ENCODE measurements at regions not wholly inside any gene's neighbourhood (a gene's known extent, or its start where the extent isn't known, plus 50 kb on each side); places are given as distances from the start of the nearest gene placed in this dataset.

DNA sequence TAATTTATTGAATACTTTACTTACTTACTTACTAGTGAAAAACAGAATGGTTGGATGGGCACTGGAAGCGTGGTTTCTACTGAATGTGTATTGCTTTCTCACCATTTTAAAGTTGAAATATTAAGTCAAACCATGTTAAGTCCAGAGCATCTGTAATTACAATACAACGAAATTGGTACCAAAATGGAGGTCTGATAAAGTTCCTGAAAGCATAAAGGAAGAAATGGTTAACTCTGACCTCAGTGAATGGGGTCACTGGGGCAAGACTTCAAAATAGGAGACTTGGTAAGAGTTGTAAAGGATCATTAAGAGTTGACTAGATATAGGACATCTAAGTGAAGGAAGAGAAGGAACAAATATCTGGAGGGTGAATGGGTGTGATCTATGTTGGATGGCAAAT lies 237.1 kb downstream of the MAF start:
- Mint-ChIP-seq H3K4me1 (ENCODE audit: low read depth, unreplicated experiment) (no peaks in the 10 kb centered on the region), H3K36me3 (ENCODE audit: insufficient read depth, unreplicated experiment) (no peaks in the 10 kb centered on the region), H3K4me3 (ENCODE audit: unreplicated experiment) (no peak overlapping the region), H3K9me3 (ENCODE audit: unreplicated experiment) (no peaks in the 10 kb centered on the region), H3K27me3 (ENCODE audit: insufficient read depth, unreplicated experiment) (peaks cover 13% of the 10 kb centered on the region), H3K27ac (ENCODE audit: unreplicated experiment) (no peak overlapping the region)
- Histone ChIP-seq H3K4me1 (no peaks in the 10 kb centered on the region), H3K4me3 (ENCODE audit: low read depth, low read length) (no peak overlapping the region), H3K27me3 (replicated peaks; ENCODE audit: control insufficient read depth, insufficient read depth, low read length) (no peaks in the 10 kb centered on the region; the same call in 1 of the 2 replicates), H3K9me3 (no peaks in the 10 kb centered on the region), H3K36me3 (ENCODE audit: control insufficient read depth, insufficient read depth, low read length) (no peaks in the 10 kb centered on the region)
- TF ChIP-seq, protein P1, sequence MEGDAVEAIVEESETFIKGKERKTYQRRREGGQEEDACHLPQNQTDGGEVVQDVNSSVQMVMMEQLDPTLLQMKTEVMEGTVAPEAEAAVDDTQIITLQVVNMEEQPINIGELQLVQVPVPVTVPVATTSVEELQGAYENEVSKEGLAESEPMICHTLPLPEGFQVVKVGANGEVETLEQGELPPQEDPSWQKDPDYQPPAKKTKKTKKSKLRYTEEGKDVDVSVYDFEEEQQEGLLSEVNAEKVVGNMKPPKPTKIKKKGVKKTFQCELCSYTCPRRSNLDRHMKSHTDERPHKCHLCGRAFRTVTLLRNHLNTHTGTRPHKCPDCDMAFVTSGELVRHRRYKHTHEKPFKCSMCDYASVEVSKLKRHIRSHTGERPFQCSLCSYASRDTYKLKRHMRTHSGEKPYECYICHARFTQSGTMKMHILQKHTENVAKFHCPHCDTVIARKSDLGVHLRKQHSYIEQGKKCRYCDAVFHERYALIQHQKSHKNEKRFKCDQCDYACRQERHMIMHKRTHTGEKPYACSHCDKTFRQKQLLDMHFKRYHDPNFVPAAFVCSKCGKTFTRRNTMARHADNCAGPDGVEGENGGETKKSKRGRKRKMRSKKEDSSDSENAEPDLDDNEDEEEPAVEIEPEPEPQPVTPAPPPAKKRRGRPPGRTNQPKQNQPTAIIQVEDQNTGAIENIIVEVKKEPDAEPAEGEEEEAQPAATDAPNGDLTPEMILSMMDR (IDR thresholded peaks at IDR 0.05; ENCODE audit: insufficient read depth in 1 of 2, low read depth in 1 of 2, low read length in 1 of 2, severe bottlenecking in 1 of 2, unreplicated experiment in 1 of 2): no peak
- ChIA-PET POLR2A (no interaction called here), CTCF (no interaction called here)
- intact Hi-C loops (cut with micrococcal nuclease; ENCODE audit: unreplicated experiment): no loop called here
- DNase-seq: no peak
- BruUV-seq (replicated peaks): no TSS peak

DNA sequence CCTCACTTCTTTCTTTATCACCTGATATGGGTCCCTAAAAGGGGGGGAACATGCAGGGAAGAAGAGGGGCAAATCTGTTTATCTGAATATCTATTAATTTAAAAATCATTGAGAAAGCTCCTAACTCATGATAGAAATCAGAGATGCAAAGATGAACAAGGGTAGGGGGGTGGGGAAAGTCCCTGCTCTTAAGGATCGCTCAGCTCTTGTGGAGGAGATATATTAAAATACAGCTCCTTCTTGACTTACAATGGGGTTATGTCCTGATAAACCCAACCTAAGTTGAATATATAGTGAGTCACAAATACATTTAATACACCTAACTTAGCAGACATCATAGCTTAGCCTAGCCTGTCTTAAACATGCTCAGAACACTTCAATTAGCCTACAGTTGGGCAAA lies 237.5 kb downstream of the MAF start:
- H3K4me1 Mint-ChIP-seq (ENCODE audit: low read depth, unreplicated experiment): no peaks in the 10 kb centered on the region
- TF ChIP-seq, protein P1 (IDR thresholded peaks at IDR 0.05; ENCODE audit: insufficient read depth in 1 of 2, low read depth in 1 of 2, low read length in 1 of 2, severe bottlenecking in 1 of 2, unreplicated experiment in 1 of 2): no peak
- ChIA-PET POLR2A (no interaction called here), CTCF (no interaction called here)
- no peaks in the 10 kb centered on the region for H3K36me3 Mint-ChIP-seq (ENCODE audit: insufficient read depth, unreplicated experiment)
- H3K4me3 Mint-ChIP-seq (ENCODE audit: unreplicated experiment): no peak overlapping the region
- Histone ChIP-seq H3K4me1 (no peaks in the 10 kb centered on the region), H3K27me3 (replicated peaks; ENCODE audit: control insufficient read depth, insufficient read depth, low read length) (no peaks in the 10 kb centered on the region; the same call in 1 of the 2 replicates), H3K36me3 (ENCODE audit: control insufficient read depth, insufficient read depth, low read length) (no peaks in the 10 kb centered on the region), H3K9me3 (no peaks in the 10 kb centered on the region), H3K4me3 (ENCODE audit: low read depth, low read length) (no peak overlapping the region)
- BruUV-seq (replicated peaks): no TSS peak
- no peaks in the 10 kb centered on the region for H3K9me3 Mint-ChIP-seq (ENCODE audit: unreplicated experiment)
- no peak for DNase-seq
- intact Hi-C loops (cut with micrococcal nuclease; ENCODE audit: unreplicated experiment): no loop called here
- H3K27ac Mint-ChIP-seq (ENCODE audit: unreplicated experiment): no peak overlapping the region
- H3K27me3 Mint-ChIP-seq (ENCODE audit: insufficient read depth, unreplicated experiment): peaks cover 13% of the 10 kb centered on the region

DNA sequence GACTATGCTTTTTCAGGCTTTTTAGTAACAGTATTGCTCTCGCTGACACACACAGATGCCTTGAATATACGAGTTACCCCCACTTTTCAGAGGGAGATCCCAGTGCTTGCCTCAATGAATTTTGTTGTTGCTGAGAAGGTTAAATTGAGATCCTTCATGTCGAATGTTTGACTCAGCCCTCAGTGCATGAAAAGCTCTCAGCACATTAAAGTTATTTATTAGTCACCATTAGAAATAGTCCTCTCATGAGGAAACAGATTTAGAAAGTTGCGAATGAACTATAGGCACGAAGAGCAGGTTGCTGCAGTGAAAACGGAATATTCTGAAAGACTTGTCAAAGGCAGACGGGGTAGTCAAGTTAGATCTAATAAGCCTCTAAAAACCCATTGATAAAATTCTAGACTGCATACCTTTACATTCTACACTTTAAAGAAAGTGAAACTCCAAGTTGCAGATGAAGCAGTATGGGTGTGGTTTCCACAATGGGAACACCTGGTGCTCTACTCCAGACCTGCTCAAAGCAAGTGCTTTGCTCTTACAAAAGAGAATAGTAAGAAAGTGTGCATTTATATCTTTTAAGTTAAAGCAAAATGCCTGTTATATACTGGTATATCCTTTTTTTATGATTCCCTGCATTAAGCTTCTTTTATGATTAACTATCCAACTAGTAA lies 238.1 kb downstream of the MAF start:
- TF ChIP-seq, protein P1 (IDR thresholded peaks at IDR 0.05; ENCODE audit: insufficient read depth in 1 of 2, low read depth in 1 of 2, low read length in 1 of 2, severe bottlenecking in 1 of 2, unreplicated experiment in 1 of 2): no peak
- H3K4me3 Mint-ChIP-seq (ENCODE audit: unreplicated experiment): no peak overlapping the region
- CTCF ChIA-PET: no interaction called here
- intact Hi-C loops (cut with micrococcal nuclease; ENCODE audit: unreplicated experiment): no loop called here
- Histone ChIP-seq H3K4me1 (no peaks in the 10 kb centered on the region), H3K36me3 (ENCODE audit: control insufficient read depth, insufficient read depth, low read length) (no peaks in the 10 kb centered on the region), H3K9me3 (no peaks in the 10 kb centered on the region), H3K4me3 (ENCODE audit: low read depth, low read length) (no peak overlapping the region), H3K27me3 (replicated peaks; ENCODE audit: control insufficient read depth, insufficient read depth, low read length) (no peaks in the 10 kb centered on the region; the same call in 1 of the 2 replicates)
- DNase-seq: no peak
- H3K9me3 Mint-ChIP-seq (ENCODE audit: unreplicated experiment): no peaks in the 10 kb centered on the region
- peaks cover 13% of the 10 kb centered on the region for H3K27me3 Mint-ChIP-seq (ENCODE audit: insufficient read depth, unreplicated experiment)
- H3K36me3 Mint-ChIP-seq (ENCODE audit: insufficient read depth, unreplicated experiment): no peaks in the 10 kb centered on the region
- POLR2A ChIA-PET: no interaction called here
- no peaks in the 10 kb centered on the region for H3K4me1 Mint-ChIP-seq (ENCODE audit: low read depth, unreplicated experiment)
- no TSS peak for BruUV-seq (replicated peaks)
- no peak overlapping the region for H3K27ac Mint-ChIP-seq (ENCODE audit: unreplicated experiment)
